H1 (cell line): ENCODE measurements at regions not wholly inside any gene's neighbourhood (a gene's known extent, or its start where the extent isn't known, plus 50 kb on each side); places are given as distances from the start of the nearest gene placed in this dataset.

Source experiments
- CTCF ChIA-PET: fragments of 300-600 bp; sonication (Branson Sonifier 250); formaldehyde crosslinking; loops from one replicate; lab custom pipeline; 2021; ENCODE audit not compliant: partially characterized antibody; lab: Charles Lee
- POLR2A ChIA-PET: fragments of 300-600 bp; sonication (Branson Sonifier 250); formaldehyde crosslinking; loops from one replicate; lab custom pipeline; 2021; ENCODE audit warnings: inconsistent platforms; ENCODE audit not compliant: partially characterized antibody; lab: Charles Lee
- DNase-seq, 2 experiments: peaks; one replicate each; pipeline versions ENCODE4 v3.0.0 to v3.0.0-alpha.2; 2010 to 2022; ENCODE audit warnings: low spot score in 2 of 2, low read depth in 1 of 2, mixed read lengths in 1 of 2
- FAIRE-seq: peaks from 2 replicates; lab custom pipeline; 2011; peaks lifted over from hg19 to GRCh38; lab: Jason Lieb, UNC
- H2AFZ ChIP-seq: 2 replicates; pipeline ENCODE4 v1.8.1; 2012; ENCODE audit warnings: low read length, inconsistent platforms
- H2AK5ac ChIP-seq: 2 replicates; pipeline ENCODE4 v1.6.1; 2013; ENCODE audit warnings: low read depth, low read length
- H2BK120ac ChIP-seq: replicated peaks from 2 replicates; pipeline ENCODE3; 2013; ENCODE audit warnings: low read depth, low read length, inconsistent platforms
- H2BK12ac ChIP-seq: 2 replicates; pipeline ENCODE4 v1.6.1; 2013; ENCODE audit warnings: low read depth, low read length
- H2BK15ac ChIP-seq: 2 replicates; pipeline ENCODE4 v1.6.1; 2013; ENCODE audit warnings: low read length
- H2BK20ac ChIP-seq: 2 replicates; pipeline ENCODE4 v1.6.1; 2013; ENCODE audit warnings: low read length
- H2BK5ac ChIP-seq: 2 replicates; pipeline ENCODE4 v1.6.1; 2013; ENCODE audit warnings: low read depth, low read length
- H3K14ac ChIP-seq: 2 replicates; pipeline ENCODE4 v1.6.1; 2013; ENCODE audit warnings: inconsistent platforms; ENCODE audit not compliant: insufficient read length
- H3K18ac ChIP-seq: 2 replicates; pipeline ENCODE4 v1.6.1; 2013; ENCODE audit warnings: low read length; ENCODE audit errors: extremely low read depth
- H3K23ac ChIP-seq: 2 replicates; pipeline ENCODE4 v1.6.1; 2013; ENCODE audit warnings: inconsistent platforms; ENCODE audit not compliant: insufficient read length
- H3K23me2 ChIP-seq: 2 replicates; pipeline ENCODE4 v1.6.1; 2013; ENCODE audit warnings: low read depth, low read length
- H3K27ac ChIP-seq: 2 replicates; pipeline ENCODE4 v1.6.1; 2011; ENCODE audit warnings: low read depth, low read length, inconsistent platforms
- H3K27me3 ChIP-seq, 4 experiments: replicated peaks in 1 of 4; 1 replicate in 1 of 4; 2 replicates in 3 of 4; pipeline versions ENCODE4 v1.6.1 to v1.8.1; 2011 to 2013; ENCODE audit warnings: low read length in 3 of 4, mild to moderate bottlenecking in 3 of 4, inconsistent platforms in 2 of 4, mixed read lengths in 2 of 4, moderate library complexity in 1 of 4; ENCODE audit not compliant: control insufficient read depth in 3 of 4, insufficient read depth in 3 of 4; ENCODE audit errors: extremely low read depth in 1 of 4
- H3K36me3 ChIP-seq, 4 experiments: 2 replicates each; pipeline versions ENCODE4 v1.6.1 to v1.8.1; 2011 to 2013; ENCODE audit warnings: mild to moderate bottlenecking in 4 of 4, low read length in 3 of 4, moderate library complexity in 2 of 4, control low read depth in 1 of 4, inconsistent platforms in 1 of 4; ENCODE audit not compliant: insufficient read depth in 4 of 4, control insufficient read depth in 2 of 4
- H3K4ac ChIP-seq: replicated peaks from 2 replicates; pipeline ENCODE3; 2013; ENCODE audit warnings: low read length, low read depth, mixed read lengths, inconsistent platforms; ENCODE audit not compliant: insufficient read length
- H3K4me1 ChIP-seq, 4 experiments: replicated peaks in 1 of 4; 1 replicate in 1 of 4; 2 replicates in 3 of 4; pipeline versions ENCODE4 v1.6.1 to v1.8.1; 2011 to 2013; ENCODE audit warnings: low read length in 3 of 4, inconsistent platforms in 2 of 4, mixed read lengths in 1 of 4; ENCODE audit not compliant: insufficient read depth in 4 of 4, control insufficient read depth in 3 of 4
- H3K4me2 ChIP-seq, 2 experiments: 2 replicates each; pipeline versions ENCODE4 v1.6.1 to v1.8.1; 2011 to 2013; ENCODE audit warnings: low read depth in 2 of 2, low read length in 2 of 2, control low read depth in 1 of 2, inconsistent platforms in 1 of 2, mild to moderate bottlenecking in 1 of 2; ENCODE audit not compliant: insufficient read depth in 1 of 2
- H3K4me3 ChIP-seq, 4 experiments: fragments of 200-600, 300-600 bp in 1 of 4; sonication (generic), shearing (Covaris generic), sonication (Bioruptor Twin) in 1 of 4; 2 replicates each; pipeline versions ENCODE4 v1.5.1 to v1.8.1; 2011 to 2016; ENCODE audit warnings: low read length in 4 of 4, low read depth in 3 of 4, control low read depth in 2 of 4, inconsistent platforms in 2 of 4, mild to moderate bottlenecking in 2 of 4, mixed read lengths in 1 of 4, moderate library complexity in 1 of 4; ENCODE audit not compliant: insufficient read depth in 2 of 4; ENCODE audit errors: extremely low read depth in 1 of 4
- H3K56ac ChIP-seq: replicated peaks from 2 replicates; pipeline ENCODE3; 2013; ENCODE audit warnings: low read depth, mild to moderate bottlenecking, mixed read lengths, low read length, inconsistent platforms; ENCODE audit not compliant: insufficient read length
- H3K79me1 ChIP-seq: 2 replicates; pipeline ENCODE4 v1.6.1; 2013; ENCODE audit warnings: low read depth, low read length, control low read depth
- H3K79me2 ChIP-seq, 2 experiments: 2 replicates each; pipeline versions ENCODE4 v1.6.1 to v1.8.1; 2012 to 2013; ENCODE audit warnings: low read length in 2 of 2, mild to moderate bottlenecking in 2 of 2, inconsistent platforms in 1 of 2; ENCODE audit not compliant: insufficient read depth in 2 of 2, control insufficient read depth in 1 of 2
- H3K9ac ChIP-seq, 4 experiments: replicated peaks in 1 of 4; 1 replicate in 1 of 4; 2 replicates in 3 of 4; pipeline versions ENCODE4 v1.6.1 to v1.8.1; 2011 to 2013; ENCODE audit warnings: low read depth in 3 of 4, low read length in 3 of 4, control low read depth in 2 of 4, mild to moderate bottlenecking in 2 of 4, moderate library complexity in 2 of 4, inconsistent platforms in 1 of 4; ENCODE audit errors: extremely low read depth in 1 of 4
- H3K9me3 ChIP-seq, 2 experiments: 2 replicates each; pipeline versions ENCODE4 v1.6.1 to v1.8.1; 2012 to 2013; ENCODE audit warnings: mild to moderate bottlenecking in 2 of 2, moderate library complexity in 2 of 2, control low read depth in 1 of 2, inconsistent platforms in 1 of 2, low read depth in 1 of 2, low read length in 1 of 2, mixed read lengths in 1 of 2; ENCODE audit not compliant: insufficient read depth in 2 of 2
- H4K20me1 ChIP-seq, 2 experiments: replicated peaks in 1 of 2; 2 replicates each; pipeline versions ENCODE3 to v1.8.1; 2011 to 2013; ENCODE audit warnings: inconsistent platforms in 2 of 2, low read length in 2 of 2, mild to moderate bottlenecking in 1 of 2; ENCODE audit not compliant: insufficient read depth in 2 of 2, control insufficient read depth in 1 of 2
- H4K5ac ChIP-seq: 2 replicates; pipeline ENCODE4 v1.6.1; 2013; ENCODE audit warnings: low read length, low read depth, mixed read lengths, inconsistent platforms; ENCODE audit not compliant: insufficient read length
- H4K8ac ChIP-seq: 2 replicates; pipeline ENCODE4 v1.8.0; 2013; ENCODE audit warnings: mild to moderate bottlenecking, moderate library complexity, low read length, inconsistent platforms; ENCODE audit not compliant: insufficient read depth; ENCODE audit errors: extremely low read depth
- H4K91ac ChIP-seq: replicated peaks from 2 replicates; pipeline ENCODE3; 2013; ENCODE audit warnings: low read length, mixed read lengths, inconsistent platforms; ENCODE audit not compliant: insufficient read length
- BCL11A ChIP-seq, 2 experiments: IDR thresholded peaks; one replicate each; pipeline ENCODE4 v1.6.1; 2011; ENCODE audit warnings: low read depth in 2 of 2, low read length in 2 of 2, mild to moderate bottlenecking in 2 of 2
- CBX5 ChIP-seq: fragments of 300-800, 300-1000 bp; sonication (generic); IDR thresholded peaks from 2 replicates; pipeline ENCODE4 v1.7.1; 2016; ENCODE audit warnings: antibody characterized with exemption, low read length, low read depth
- CHD2 ChIP-seq: IDR thresholded peaks from 2 replicates; pipeline ENCODE4 v1.6.1; 2012; ENCODE audit warnings: low read length, improper control_type of control experiment
- CREB1 ChIP-seq: IDR thresholded peaks from 2 replicates; pipeline ENCODE4 v1.6.1; 2012; ENCODE audit warnings: inconsistent platforms
- GABPA ChIP-seq: IDR thresholded peaks from 2 replicates; pipeline ENCODE4 v1.6.1; 2011; ENCODE audit warnings: mild to moderate bottlenecking, low read length, moderate library complexity, borderline replicate concordance; ENCODE audit not compliant: insufficient read depth
- RNF2 ChIP-seq: fragments of 200-900, 300-1000 bp; sonication (generic); IDR thresholded peaks from 2 replicates; pipeline ENCODE4 v1.7.1; 2016; ENCODE audit warnings: borderline replicate concordance, low read depth, mild to moderate bottlenecking, antibody characterized with exemption, low read length; ENCODE audit not compliant: poor library complexity, severe bottlenecking; ENCODE audit errors: missing control alignments
- SP1 ChIP-seq: IDR thresholded peaks from 2 replicates; pipeline ENCODE4 v1.6.1; 2011; ENCODE audit warnings: low read depth, low read length
- SP2 ChIP-seq: IDR thresholded peaks from 2 replicates; pipeline ENCODE4 v1.6.1; 2012; ENCODE audit warnings: mild to moderate bottlenecking, low read length, inconsistent platforms
- SP4 ChIP-seq: IDR thresholded peaks from 2 replicates; pipeline ENCODE4 v1.6.1; 2012; ENCODE audit warnings: low read length, inconsistent platforms
- TAF7 ChIP-seq: optimal IDR thresholded peaks from 2 replicates; pipeline ENCODE3; 2011; ENCODE audit warnings: low read depth, mild to moderate bottlenecking, inconsistent platforms, low read length, moderate library complexity, borderline replicate concordance
- WGBS, 2 experiments: shearing (Covaris generic) in 1 of 2; methylation state at CpG; one replicate each; pipeline versions ENCODE4 v1.1.6 to v1.1.7; 2013 to 2015; ENCODE audit warnings: low lambda C conversion rate in 2 of 2, mixed read lengths in 2 of 2, inconsistent platforms in 1 of 2, low coverage in 1 of 2, missing lambda C conversion rate in 1 of 2; ENCODE audit not compliant: insufficient replicate concordance in 2 of 2, insufficient coverage in 1 of 2, insufficient read length in 1 of 2; ENCODE audit errors: extremely low coverage in 1 of 2, missing lambda C conversion rate in 1 of 2; 5-methylcytosine and 5-hydroxymethylcytosine counted together
- TF ChIP-seq, protein P1 (sequence below): IDR thresholded peaks from 2 replicates; pipeline ENCODE4 v1.6.1; 2012; ENCODE audit warnings: low read length, inconsistent platforms

DNA sequence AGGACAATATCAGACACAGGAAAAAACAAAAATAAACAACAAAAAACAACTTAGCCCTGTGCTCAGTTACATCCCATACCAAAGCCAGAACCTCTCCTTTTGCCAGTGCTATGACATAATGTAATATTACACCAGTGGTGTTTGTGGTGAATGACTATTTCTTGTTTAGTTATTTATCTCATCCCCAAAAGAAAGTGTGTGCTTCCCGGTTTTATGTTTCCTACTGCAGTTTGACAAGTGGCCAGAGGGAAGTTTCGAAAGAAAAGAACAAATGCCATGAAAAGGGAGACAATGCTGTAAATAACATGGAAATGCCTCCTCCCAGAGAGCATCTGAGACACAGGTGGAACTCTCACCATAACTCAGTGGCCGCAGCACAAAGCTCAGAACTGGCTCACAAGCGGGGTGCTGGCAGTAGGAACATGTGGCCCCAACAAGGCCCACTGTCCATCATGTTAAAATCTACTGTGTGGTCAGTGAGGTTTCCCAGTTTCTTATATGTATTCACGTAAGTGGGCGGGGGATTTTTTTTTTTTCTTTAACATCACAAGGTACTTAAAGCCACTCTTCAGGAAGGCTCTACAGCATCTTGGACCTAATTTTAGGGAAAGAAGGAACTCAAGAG lies 158.2 kb downstream of the BARHL2 start:
- H4K5ac ChIP-seq = no peak overlapping the region
- H3K27me3 ChIP-seq = peaks cover 10 to 28% (median 21%) of the 10 kb centered on the region in 4 experiments
- no peak overlapping the region for H4K91ac ChIP-seq
- H3K9me3 ChIP-seq = no peaks in the 10 kb centered on the region
- no peak overlapping the region for H3K23ac ChIP-seq
- no peak for DNase-seq
- H2BK12ac ChIP-seq = no peak overlapping the region
- H4K8ac ChIP-seq = no peak overlapping the region
- H3K79me2 ChIP-seq = no peaks in the 10 kb centered on the region
- no peak overlapping the region for H2BK15ac ChIP-seq
- H3K56ac ChIP-seq = no peak overlapping the region
- H3K79me1 ChIP-seq = no peaks in the 10 kb centered on the region
- peaks cover 0 to 28% (median 18%) of the 10 kb centered on the region in 4 experiments; a peak in 6 of 7 replicates for H3K4me1 ChIP-seq
- no peak overlapping the region for H2BK5ac ChIP-seq
- no peak overlapping the region for H3K4ac ChIP-seq
- H3K4me2 ChIP-seq = no peak overlapping the region
- H3K23me2 ChIP-seq = no peaks in the 10 kb centered on the region; the same call in 1 of the 2 replicates
- peaks cover 0 to 5% of the 10 kb centered on the region in 2 experiments for H4K20me1 ChIP-seq
- no peak overlapping the region for H2BK20ac ChIP-seq
- no peak overlapping the region for H2AK5ac ChIP-seq
- no peak for FAIRE-seq
- no peak overlapping the region for H3K9ac ChIP-seq
- H3K4me3 ChIP-seq = no peak overlapping the region
- H3K36me3 ChIP-seq = no peaks in the 10 kb centered on the region
- H3K27ac ChIP-seq = no peak overlapping the region
- TF ChIP-seq CHD2 (no peak), GABPA (no peak), TAF7 (no peak), BCL11A (IDR thresholded peaks at IDR 0.05; ENCODE audit: low read depth in 2 of 2, low read length in 2 of 2) (no peak), RNF2 (no peak), SP4 (no peak), CBX5 (no peak), SP1 (no peak), CREB1 (no peak), SP2 (no peak)
- TF ChIP-seq, protein P1, sequence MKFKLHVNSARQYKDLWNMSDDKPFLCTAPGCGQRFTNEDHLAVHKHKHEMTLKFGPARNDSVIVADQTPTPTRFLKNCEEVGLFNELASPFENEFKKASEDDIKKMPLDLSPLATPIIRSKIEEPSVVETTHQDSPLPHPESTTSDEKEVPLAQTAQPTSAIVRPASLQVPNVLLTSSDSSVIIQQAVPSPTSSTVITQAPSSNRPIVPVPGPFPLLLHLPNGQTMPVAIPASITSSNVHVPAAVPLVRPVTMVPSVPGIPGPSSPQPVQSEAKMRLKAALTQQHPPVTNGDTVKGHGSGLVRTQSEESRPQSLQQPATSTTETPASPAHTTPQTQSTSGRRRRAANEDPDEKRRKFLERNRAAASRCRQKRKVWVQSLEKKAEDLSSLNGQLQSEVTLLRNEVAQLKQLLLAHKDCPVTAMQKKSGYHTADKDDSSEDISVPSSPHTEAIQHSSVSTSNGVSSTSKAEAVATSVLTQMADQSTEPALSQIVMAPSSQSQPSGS = no peak
- ChIA-PET CTCF (interaction anchor here (0.9 to 3.7 kb wide), 2 partner anchors 9 to 430 kb away, joined by 3 to 16 read pairs; no protein-coding TSS in a partner anchor), POLR2A (no interaction called here)
- H3K18ac ChIP-seq = no peak overlapping the region
- no peak overlapping the region for H3K14ac ChIP-seq
- H2BK120ac ChIP-seq = no peak overlapping the region
- WGBS, 2 experiments = 82% methylated on average over 6 of the region's 6 CpGs; no CpG with 5 or more reads in 1 of the 2 experiments
- H2AFZ ChIP-seq = no peak overlapping the region
